Adrenal gland (tissue), 9 donors: ENCODE measurements at regions not wholly inside any gene's neighbourhood (a gene's known extent, or its start where the extent isn't known, plus 50 kb on each side); places are given as distances from the start of the nearest gene placed in this dataset.

ENCODE experiments used
- DNase-seq, 7 donors: peaks; one replicate each; pipeline ENCODE4 v3.0.0-alpha.2; 2019 to 2020
- H3K27ac ChIP-seq, 5 donors: fragments of 200-600 bp; sonication (generic) in 4 of 5; 1 replicate in 3 of 5; 2 replicates in 2 of 5; pipeline versions ENCODE4 v1.5.1 to v1.8.0; 2016 to 2020; ENCODE audit warnings: mild to moderate bottlenecking in 1 of 5
- H3K27me3 ChIP-seq: fragments of 200-600 bp; 2 replicates; pipeline ENCODE4 v1.8.0; 2021
- H3K36me3 ChIP-seq, 2 donors: fragments of 200-600 bp; replicated peaks in 1 of 2; 1 replicate in 1 of 2; 2 replicates in 1 of 2; pipeline versions ENCODE4 v1.5.1 to v1.8.0; 2018 to 2022
- H3K4me1 ChIP-seq, 2 donors: fragments of 200-600 bp; replicated peaks in 1 of 2; 1 replicate in 1 of 2; 2 replicates in 1 of 2; pipeline versions ENCODE4 v1.5.1 to v1.8.0; 2018 to 2021
- H3K4me3 ChIP-seq, 4 donors: fragments of 200-600 bp; sonication (generic) in 3 of 4; one replicate each; pipeline ENCODE4 v1.5.1; 2016 to 2018
- H3K9me3 ChIP-seq, 3 donors: fragments of 200-600 bp; sonication (generic) in 1 of 3; replicated peaks in 1 of 3; 1 replicate in 2 of 3; 2 replicates in 1 of 3; pipeline versions ENCODE4 v1.5.1 to v1.8.0; 2016 to 2021
- POLR2A ChIP-seq, 2 donors: fragments of 450-650 bp; IDR thresholded peaks; one replicate each; pipeline ENCODE4 v1.6.1; 2017; ENCODE audit warnings: antibody characterized with exemption in 2 of 2, mild to moderate bottlenecking in 2 of 2, moderate library complexity in 1 of 2
- WGBS, 4 donors: extraction: QIAGEN DNeasy Blood & Tissue Kit in 2 of 4; methylation state at CpG; one replicate each; pipeline versions ENCODE4 v1.1.5 to v1.1.7; 2013 to 2017; 5-methylcytosine and 5-hydroxymethylcytosine counted together
- intact Hi-C, 2 donors: fragments of 100-400 bp; cut with DNase I; formaldehyde crosslinking; loops; one replicate each; pipeline versions ENCODE4 v1.14.1 to v1.15.0; 2022 to 2023
- TF ChIP-seq, protein P1 (sequence below), 6 experiments: fragments of 450-650 bp in 4 of 6; fragments of 200-600 bp in 2 of 6; sonication (generic) in 1 of 6; IDR thresholded peaks; 1 replicate in 5 of 6; 2 replicates in 1 of 6; pipeline versions ENCODE4 v1.5.1 to v1.8.0; 2016 to 2021; ENCODE audit warnings: antibody characterized with exemption in 6 of 6, mild to moderate bottlenecking in 2 of 6, moderate library complexity in 1 of 6
- donor health status: healthy with polysubstance abuse.
- donor health status: Bipolar disorder and iron deficiency.
- donor health status: DM: yes; HTN: yes; CAD: no.
- donor health status: DM: no; HTN: no; CAD: no.
- donor health status: DM: no; HTN: no; CAD: no.

DNA sequence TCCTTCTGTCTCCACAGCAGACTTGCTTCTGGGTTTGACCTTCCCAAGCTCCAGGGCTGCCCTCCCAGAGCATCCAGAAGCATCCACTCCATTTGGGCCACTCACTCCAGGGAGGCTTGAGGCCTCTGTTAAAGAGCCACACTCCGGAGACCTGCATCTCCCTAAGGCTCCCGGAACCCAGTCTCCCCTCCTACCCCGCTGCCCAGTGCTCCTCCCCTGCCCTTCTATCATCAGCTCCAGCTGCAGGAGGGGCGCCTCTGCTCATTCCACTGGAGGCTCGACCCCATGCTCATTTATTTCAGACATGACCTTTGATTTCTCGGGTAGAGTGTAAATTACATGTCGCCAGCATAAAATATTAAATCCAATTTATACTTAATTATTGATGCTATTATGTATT is 142.5 kb downstream of the SYF2 start:
- DNase-seq: no peak
- no peaks in the 10 kb centered on the region for H3K36me3 ChIP-seq
- intact Hi-C loops: no loop called here
- H3K4me1 ChIP-seq: no peaks in the 10 kb centered on the region
- no peak for TF ChIP-seq POLR2A (IDR thresholded peaks at IDR 0.05)
- TF ChIP-seq, protein P1, sequence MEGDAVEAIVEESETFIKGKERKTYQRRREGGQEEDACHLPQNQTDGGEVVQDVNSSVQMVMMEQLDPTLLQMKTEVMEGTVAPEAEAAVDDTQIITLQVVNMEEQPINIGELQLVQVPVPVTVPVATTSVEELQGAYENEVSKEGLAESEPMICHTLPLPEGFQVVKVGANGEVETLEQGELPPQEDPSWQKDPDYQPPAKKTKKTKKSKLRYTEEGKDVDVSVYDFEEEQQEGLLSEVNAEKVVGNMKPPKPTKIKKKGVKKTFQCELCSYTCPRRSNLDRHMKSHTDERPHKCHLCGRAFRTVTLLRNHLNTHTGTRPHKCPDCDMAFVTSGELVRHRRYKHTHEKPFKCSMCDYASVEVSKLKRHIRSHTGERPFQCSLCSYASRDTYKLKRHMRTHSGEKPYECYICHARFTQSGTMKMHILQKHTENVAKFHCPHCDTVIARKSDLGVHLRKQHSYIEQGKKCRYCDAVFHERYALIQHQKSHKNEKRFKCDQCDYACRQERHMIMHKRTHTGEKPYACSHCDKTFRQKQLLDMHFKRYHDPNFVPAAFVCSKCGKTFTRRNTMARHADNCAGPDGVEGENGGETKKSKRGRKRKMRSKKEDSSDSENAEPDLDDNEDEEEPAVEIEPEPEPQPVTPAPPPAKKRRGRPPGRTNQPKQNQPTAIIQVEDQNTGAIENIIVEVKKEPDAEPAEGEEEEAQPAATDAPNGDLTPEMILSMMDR (IDR thresholded peaks at IDR 0.05): no peak
- H3K9me3 ChIP-seq: no peaks in the 10 kb centered on the region
- peaks cover 3% of the 10 kb centered on the region for H3K27me3 ChIP-seq
- no peak overlapping the region for H3K27ac ChIP-seq
- no peak overlapping the region for H3K4me3 ChIP-seq
- WGBS, 4 donors: 69 to 90% (median 83%) methylated on average over 7 of the region's 7 CpGs

DNA sequence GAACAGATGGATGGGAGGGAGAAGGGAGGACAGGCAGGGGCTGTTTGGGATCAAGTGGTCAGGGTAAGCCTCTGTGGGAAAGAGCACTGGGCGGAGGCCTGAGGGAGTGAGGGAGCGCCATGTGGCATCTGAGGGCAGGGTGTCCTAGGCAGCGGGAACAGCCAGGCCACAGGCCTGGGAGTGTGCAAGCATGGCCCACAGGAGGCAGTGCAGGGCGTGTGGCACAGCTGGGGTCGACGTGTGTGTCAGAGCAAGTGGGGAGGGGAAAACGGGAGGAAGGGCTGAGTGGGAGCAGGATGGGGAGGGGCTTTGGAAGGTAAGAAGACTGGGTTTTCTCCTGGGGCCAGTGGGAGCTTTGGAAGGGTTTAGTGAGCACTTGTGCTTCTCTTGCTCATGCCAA is 143.4 kb downstream of the SYF2 start:
- H3K27me3 ChIP-seq: peaks cover 3% of the 10 kb centered on the region
- no peak overlapping the region for H3K27ac ChIP-seq
- H3K4me1 ChIP-seq: no peaks in the 10 kb centered on the region
- H3K4me3 ChIP-seq: no peak overlapping the region
- TF ChIP-seq, protein P1 (IDR thresholded peaks at IDR 0.05): no peak
- 85 to 88% (median 87%) methylated on average over 7 of the region's 7 CpGs for WGBS, 4 donors
- no peak for DNase-seq
- intact Hi-C loops: no loop called here
- no peaks in the 10 kb centered on the region for H3K9me3 ChIP-seq
- no peaks in the 10 kb centered on the region for H3K36me3 ChIP-seq

DNA sequence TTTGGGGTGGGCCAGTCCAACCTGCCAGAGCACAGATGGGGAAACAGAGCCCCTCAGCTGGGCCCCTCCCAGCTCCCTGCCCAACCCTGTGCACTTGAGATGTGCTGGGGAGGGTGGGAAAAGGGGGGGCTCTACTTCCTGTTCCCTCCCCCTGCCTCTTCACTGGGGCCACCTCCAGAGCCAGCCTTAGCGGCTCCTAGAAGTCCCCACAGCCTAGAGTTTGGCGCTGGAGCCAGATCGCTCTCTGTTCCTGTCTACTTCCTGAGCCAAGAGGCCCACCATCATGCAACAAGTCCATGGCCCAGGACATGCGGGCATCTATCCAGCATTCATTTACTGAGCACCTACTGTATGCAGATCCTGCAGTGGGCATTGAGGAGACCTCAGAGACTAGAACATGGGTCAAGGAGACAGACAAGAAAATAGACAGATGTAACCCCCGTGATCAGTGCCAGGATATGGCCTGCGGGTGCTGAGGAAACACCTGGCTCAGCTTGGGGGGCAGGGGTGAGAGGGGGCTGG is 144.1 kb downstream of the SYF2 start:
- Histone ChIP-seq H3K9me3 (no peaks in the 10 kb centered on the region), H3K4me1 (no peaks in the 10 kb centered on the region), H3K4me3 (no peak overlapping the region), H3K27me3 (peaks cover 3% of the 10 kb centered on the region), H3K27ac (no peak overlapping the region), H3K36me3 (no peaks in the 10 kb centered on the region)
- no peak for TF ChIP-seq POLR2A (IDR thresholded peaks at IDR 0.05)
- TF ChIP-seq, protein P1 (IDR thresholded peaks at IDR 0.05): no peak
- 61 to 90% (median 72%) methylated on average over 6 of the region's 6 CpGs for WGBS, 4 donors
- intact Hi-C loops: no loop called here
- DNase-seq: no peak

DNA sequence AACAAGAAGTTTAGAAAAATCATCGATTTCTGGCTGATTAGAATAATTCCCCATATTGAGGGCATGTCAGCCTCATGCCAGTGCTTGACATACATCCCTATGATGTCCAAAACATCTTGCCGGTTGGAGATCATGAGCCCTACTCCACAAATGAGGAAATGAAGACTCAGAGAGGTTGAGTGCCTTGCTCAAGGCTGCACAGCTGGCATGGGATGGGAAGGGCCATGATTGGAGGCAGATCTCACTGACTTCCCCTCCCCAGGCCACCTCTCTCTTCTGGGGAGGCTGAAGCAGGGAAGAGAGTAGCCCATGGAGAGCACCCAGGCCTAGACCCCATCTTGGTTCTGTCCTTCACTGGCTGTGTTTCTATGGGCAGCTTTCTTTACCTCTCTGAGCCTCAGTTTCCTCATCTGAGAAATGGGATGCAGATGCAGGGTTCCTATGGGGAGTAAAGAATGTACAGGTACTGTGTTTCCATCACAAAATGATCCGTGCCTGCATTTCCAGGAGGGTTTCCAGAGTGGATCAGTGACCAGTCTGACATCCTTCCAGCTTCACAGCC is 145.7 kb downstream of the SYF2 start:
- 70 to 78% (median 73%) methylated on average over 3 of the region's 3 CpGs for WGBS, 4 donors
- H3K27ac ChIP-seq: no peak overlapping the region
- H3K4me3 ChIP-seq: no peak overlapping the region
- peaks cover 3% of the 10 kb centered on the region for H3K27me3 ChIP-seq
- TF ChIP-seq, protein P1 (IDR thresholded peaks at IDR 0.05): no peak
- no peak for TF ChIP-seq POLR2A (IDR thresholded peaks at IDR 0.05)
- no peaks in the 10 kb centered on the region for H3K36me3 ChIP-seq
- intact Hi-C loops: no loop called here
- no peaks in the 10 kb centered on the region for H3K9me3 ChIP-seq
- DNase-seq: no peak
- no peaks in the 10 kb centered on the region for H3K4me1 ChIP-seq
